ENCODE measurements at regions not wholly inside any gene's neighbourhood (a gene's known extent, or its start where the extent isn't known, plus 50 kb on each side); places are given as distances from the start of the nearest gene placed in this dataset.

- TF ChIP-seq CTCF (conservative IDR thresholded peaks at IDR 0.05; ENCODE audit: low read depth, low read length), result no peak
- TF ChIP-seq POLR2A (IDR thresholded peaks at IDR 0.05; ENCODE audit: low read depth, low read length), result no peak
- no peak for TF ChIP-seq CHD1 (IDR thresholded peaks at IDR 0.05; ENCODE audit: low read depth, low read length)
- no peak for TF ChIP-seq MXI1 (IDR thresholded peaks at IDR 0.05; ENCODE audit: borderline replicate concordance, low read depth, low read length)
- no peak for TF ChIP-seq MAFK (IDR thresholded peaks at IDR 0.05; ENCODE audit: low read depth, low read length)
- TF ChIP-seq SMC3 (IDR thresholded peaks at IDR 0.05; ENCODE audit: low read depth, low read length), result no peak
- TF ChIP-seq BHLHE40 (IDR thresholded peaks at IDR 0.05; ENCODE audit: low read depth, low read length), result no peak
- no peak for TF ChIP-seq RFX5 (IDR thresholded peaks at IDR 0.05; ENCODE audit: low read depth, low read length)
- TF ChIP-seq, protein P1, sequence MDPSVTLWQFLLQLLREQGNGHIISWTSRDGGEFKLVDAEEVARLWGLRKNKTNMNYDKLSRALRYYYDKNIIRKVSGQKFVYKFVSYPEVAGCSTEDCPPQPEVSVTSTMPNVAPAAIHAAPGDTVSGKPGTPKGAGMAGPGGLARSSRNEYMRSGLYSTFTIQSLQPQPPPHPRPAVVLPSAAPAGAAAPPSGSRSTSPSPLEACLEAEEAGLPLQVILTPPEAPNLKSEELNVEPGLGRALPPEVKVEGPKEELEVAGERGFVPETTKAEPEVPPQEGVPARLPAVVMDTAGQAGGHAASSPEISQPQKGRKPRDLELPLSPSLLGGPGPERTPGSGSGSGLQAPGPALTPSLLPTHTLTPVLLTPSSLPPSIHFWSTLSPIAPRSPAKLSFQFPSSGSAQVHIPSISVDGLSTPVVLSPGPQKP (IDR thresholded peaks at IDR 0.05; ENCODE audit: borderline replicate concordance, low read depth, low read length), result no peak
- no peak for TF ChIP-seq USF2 (IDR thresholded peaks at IDR 0.05; ENCODE audit: low read depth, low read length)
Measured at GRCh38 chr9:107975426-107976010, 485.9 kb upstream of the KLF4 start.
